H7 (cell line): ENCODE measurements at regions not wholly inside any gene's neighbourhood (a gene's known extent, or its start where the extent isn't known, plus 50 kb on each side); places are given as distances from the start of the nearest gene placed in this dataset.

Experiments
- DNase-seq: peaks from one replicate; pipeline ENCODE4 v3.0.0; 2012
- H3K27me3 ChIP-seq: 2 replicates; pipeline ENCODE4 v1.6.0; 2011; ENCODE audit warnings: mild to moderate bottlenecking, low read length; ENCODE audit not compliant: control insufficient read depth, insufficient read depth
- H3K36me3 ChIP-seq: replicated peaks from 2 replicates; pipeline ENCODE4 v1.5.1; 2011; ENCODE audit warnings: low read length; ENCODE audit not compliant: control insufficient read depth, insufficient read depth
- H3K4me3 ChIP-seq: 2 replicates; pipeline ENCODE4 v1.5.1; 2011; ENCODE audit warnings: low read depth, mild to moderate bottlenecking, control low read depth, low read length, moderate library complexity; ENCODE audit not compliant: insufficient read depth

DNA sequence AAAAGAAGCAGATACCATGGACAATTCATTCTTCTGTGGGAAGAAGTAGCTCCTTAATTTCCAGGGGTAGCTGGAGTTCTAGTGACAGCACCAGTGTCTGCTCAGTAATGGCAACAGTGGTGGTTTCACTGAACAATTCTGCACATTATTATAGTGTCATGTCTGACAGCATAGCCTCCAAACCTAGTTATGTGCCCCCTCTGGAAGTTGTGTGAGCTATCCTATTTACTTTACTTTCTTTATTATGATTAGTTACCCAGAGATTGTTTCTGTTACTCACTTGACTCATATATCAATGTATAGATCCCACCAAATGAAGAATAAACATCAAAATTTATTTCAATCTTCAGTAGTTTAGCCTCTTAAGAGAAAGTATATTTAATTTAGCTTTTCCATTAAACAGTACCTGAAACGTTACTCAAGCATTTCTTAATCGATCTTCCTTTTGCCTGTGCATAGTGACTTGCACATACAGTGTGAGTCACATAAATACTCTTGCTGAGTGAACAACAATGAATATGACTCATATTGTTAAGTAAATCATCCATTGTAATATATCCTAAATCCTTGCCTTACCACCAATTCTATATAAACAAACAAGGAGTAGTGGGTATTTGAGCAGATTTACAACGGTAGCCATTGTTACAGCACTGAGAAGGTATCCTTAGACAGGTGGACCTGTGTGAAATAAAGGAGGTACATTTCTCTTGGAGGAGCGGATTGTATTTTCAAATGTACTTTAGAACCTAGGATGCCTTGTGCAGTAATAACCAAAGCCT is 534.7 kb downstream of the ANKRD50 start:
- no peaks in the 10 kb centered on the region for H3K36me3 ChIP-seq
- H3K27me3 ChIP-seq = no peaks in the 10 kb centered on the region
- DNase-seq = no peak
- H3K4me3 ChIP-seq = no peak overlapping the region

DNA sequence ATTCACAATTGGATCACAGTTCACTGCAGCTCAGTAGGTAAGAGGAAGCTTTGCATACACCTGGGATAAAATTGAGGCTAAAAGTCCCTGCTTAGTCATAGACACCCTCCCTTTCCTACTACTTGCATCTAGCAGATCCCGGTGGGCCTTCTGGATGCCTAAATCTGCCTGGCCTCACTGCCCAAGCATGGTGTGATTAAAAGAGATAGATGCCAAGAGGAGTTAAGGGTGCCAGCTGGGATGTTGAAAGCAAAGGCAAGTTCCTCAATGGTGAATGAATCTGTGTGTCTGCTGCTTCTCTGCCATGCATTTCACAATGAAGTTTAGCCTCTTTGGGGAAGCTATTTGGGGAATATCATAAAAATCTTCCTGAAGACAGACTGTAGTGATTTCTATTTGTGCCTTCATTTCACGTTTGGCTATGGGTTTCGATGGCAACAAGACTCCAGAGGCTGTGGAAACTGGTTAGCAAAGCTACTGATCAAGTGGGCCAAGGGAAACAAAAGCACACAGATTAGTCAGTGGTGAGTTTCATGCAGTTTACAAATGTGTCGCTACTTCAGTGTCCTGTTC is 534.0 kb downstream of the ANKRD50 start:
- H3K4me3 ChIP-seq = no peak overlapping the region
- H3K36me3 ChIP-seq = no peaks in the 10 kb centered on the region
- DNase-seq = no peak
- no peaks in the 10 kb centered on the region for H3K27me3 ChIP-seq

DNA sequence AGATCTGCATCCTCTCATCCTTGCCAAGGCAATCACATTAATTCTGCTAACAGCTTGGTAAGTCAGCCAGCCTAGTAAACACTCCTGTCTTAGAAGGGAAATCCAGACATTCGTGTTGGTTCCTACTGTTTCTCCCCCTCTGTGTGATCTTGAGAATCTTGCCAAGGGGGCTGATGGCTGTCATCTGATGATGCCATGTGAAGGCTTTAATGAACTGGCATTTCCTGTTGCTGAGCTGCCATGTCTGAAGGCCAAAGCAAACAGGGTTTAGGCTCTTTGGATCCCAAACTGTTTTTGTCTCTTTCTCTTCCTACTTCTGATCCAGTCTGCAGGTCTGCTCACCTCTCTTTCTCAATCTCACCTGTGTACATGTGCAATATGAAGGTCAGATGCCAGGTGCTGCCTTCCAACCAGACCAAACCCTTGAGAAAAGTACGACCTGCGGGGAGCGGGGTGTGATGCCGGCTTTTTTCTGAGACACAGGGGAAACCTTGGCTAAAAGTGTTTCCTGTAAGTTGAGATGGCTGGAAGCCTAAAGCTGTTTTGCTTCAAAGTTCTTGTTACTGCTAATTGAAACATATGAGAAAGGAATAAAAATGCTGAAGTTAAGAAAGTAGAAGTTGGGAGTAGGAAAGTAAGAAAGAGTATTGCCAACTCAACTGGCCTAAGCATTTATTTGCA is 532.9 kb downstream of the ANKRD50 start:
- no peaks in the 10 kb centered on the region for H3K27me3 ChIP-seq
- no peak for DNase-seq
- H3K4me3 ChIP-seq = no peak overlapping the region
- no peaks in the 10 kb centered on the region for H3K36me3 ChIP-seq

DNA sequence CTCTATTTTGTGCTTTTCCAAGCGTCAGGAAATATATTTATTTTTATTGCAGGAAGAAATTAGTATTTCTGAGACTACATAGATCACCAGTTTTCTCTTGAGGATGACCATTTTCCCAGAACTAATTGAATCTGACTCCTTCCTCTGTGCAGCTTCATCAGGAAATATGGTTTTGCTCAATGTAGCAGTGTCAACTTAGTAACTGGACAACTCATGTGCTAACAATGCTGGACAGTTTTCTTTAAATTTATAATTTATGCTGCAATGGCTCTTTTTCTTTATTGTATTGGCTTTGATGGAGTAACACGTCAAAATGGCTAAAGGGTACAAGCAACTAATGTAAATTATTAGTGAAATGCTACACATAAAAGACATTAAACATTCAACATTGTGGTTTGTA is 531.5 kb downstream of the ANKRD50 start:
- Histone ChIP-seq H3K4me3 (no peak overlapping the region), H3K27me3 (no peaks in the 10 kb centered on the region), H3K36me3 (no peaks in the 10 kb centered on the region)
- DNase-seq = no peak

DNA sequence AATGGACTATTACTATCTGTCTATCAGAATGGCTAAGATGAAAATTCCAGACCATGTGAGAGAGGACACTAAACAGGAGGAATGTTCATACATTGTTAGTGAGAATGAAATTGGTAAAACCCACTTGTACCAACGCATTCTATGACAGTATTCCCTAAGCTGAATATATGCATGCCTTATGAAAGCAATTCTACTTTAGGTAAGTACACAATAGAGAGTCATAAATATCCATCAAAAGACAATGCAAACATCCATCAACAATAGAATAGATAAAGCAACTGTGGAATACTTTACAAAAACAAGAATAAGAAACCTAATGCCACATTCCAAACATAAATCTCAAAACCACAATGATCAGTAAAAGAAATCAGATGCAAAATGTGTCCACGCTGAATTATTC is 529.3 kb downstream of the ANKRD50 start:
- Histone ChIP-seq H3K36me3 (no peaks in the 10 kb centered on the region), H3K27me3 (no peaks in the 10 kb centered on the region), H3K4me3 (no peak overlapping the region)
- DNase-seq = no peak

- H3K4me3 ChIP-seq = no peak overlapping the region
- DNase-seq = no peak
- no peaks in the 10 kb centered on the region for H3K36me3 ChIP-seq
- H3K27me3 ChIP-seq = no peaks in the 10 kb centered on the region
Observed at GRCh38 chr4:124183926-124184325, 528.6 kb downstream of the ANKRD50 start.

GRCh38 chr4:124184792-124185191 is 527.7 kb downstream of the ANKRD50 start:
- no peaks in the 10 kb centered on the region for H3K36me3 ChIP-seq
- no peak overlapping the region for H3K4me3 ChIP-seq
- no peak for DNase-seq
- H3K27me3 ChIP-seq = no peaks in the 10 kb centered on the region

DNA sequence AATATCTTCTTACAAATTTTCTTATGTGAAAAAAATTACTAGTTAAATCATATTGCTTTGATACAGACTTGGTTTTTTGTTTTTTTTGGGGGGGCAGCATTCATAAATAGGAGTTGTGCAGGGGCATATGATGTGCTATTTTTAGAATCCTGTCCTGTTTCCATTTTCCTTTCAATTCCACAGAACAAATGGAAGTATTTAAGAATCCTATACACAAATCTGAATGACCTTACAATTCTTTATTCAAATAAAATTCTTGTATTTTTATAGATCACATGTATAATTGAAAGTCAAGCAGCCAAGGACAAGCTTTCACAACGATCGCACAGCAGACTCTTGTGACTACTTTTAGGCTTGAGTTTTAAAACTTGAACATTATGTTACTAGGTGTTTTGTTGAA is 523.9 kb downstream of the ANKRD50 start:
- Histone ChIP-seq H3K36me3 (no peaks in the 10 kb centered on the region), H3K4me3 (no peak overlapping the region), H3K27me3 (no peaks in the 10 kb centered on the region)
- DNase-seq = no peak

DNA sequence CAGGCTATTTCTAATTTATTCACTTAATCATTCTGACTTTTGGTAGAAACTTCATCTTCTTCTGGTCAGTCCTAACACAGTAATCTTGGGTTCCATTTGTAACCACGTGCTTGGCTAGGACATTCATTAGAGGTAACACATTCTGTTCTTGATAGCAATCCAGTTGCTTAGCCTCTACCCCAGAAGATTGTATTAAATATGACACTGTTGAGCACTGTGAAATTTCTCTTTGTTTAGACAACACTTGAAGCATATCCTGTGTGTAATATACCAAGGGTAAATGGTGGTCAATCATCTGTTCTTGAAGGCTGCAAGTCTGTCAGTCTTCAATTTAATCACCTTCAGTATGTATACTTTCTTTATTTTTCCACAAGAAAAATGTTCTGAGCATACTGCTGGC is 523.0 kb downstream of the ANKRD50 start:
- H3K36me3 ChIP-seq = no peaks in the 10 kb centered on the region
- DNase-seq = no peak

GRCh38 chr4:124191329-124191728 is 521.2 kb downstream of the ANKRD50 start:
- H3K27me3 ChIP-seq = no peaks in the 10 kb centered on the region
- no peak for DNase-seq
- no peaks in the 10 kb centered on the region for H3K36me3 ChIP-seq
- no peak overlapping the region for H3K4me3 ChIP-seq

More for the DNA sequence above, 523.0 kb downstream of the ANKRD50 start:
- Histone ChIP-seq H3K27me3 (no peaks in the 10 kb centered on the region), H3K4me3 (no peak overlapping the region)

DNA sequence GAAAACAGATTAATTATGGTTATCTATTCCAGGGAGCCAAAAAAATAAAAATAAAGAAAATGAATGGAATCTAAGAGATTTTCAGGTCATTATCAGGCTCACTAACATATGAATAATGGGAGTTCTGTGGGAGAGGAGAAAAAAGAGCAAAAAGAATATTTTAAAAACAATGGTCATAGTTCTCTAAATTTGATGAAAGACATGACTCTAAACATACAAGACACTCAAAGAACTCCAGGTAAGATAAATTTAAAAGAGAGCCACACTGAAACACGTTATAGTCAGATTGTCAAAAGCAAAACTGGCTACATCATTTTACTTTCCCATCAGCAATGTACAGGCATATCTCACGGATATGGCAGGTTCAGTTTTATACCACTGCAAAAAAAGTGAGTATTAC is 520.0 kb downstream of the ANKRD50 start:
- H3K27me3 ChIP-seq = no peaks in the 10 kb centered on the region
- no peak overlapping the region for H3K4me3 ChIP-seq

GRCh38 chr4:124199185-124199584 is 513.3 kb downstream of the ANKRD50 start:
- Histone ChIP-seq H3K36me3 (no peaks in the 10 kb centered on the region), H3K4me3 (no peak overlapping the region), H3K27me3 (no peaks in the 10 kb centered on the region)
- DNase-seq = no peak

More for the DNA sequence above, 520.0 kb downstream of the ANKRD50 start:
- DNase-seq = no peak
- H3K36me3 ChIP-seq = no peaks in the 10 kb centered on the region

DNA sequence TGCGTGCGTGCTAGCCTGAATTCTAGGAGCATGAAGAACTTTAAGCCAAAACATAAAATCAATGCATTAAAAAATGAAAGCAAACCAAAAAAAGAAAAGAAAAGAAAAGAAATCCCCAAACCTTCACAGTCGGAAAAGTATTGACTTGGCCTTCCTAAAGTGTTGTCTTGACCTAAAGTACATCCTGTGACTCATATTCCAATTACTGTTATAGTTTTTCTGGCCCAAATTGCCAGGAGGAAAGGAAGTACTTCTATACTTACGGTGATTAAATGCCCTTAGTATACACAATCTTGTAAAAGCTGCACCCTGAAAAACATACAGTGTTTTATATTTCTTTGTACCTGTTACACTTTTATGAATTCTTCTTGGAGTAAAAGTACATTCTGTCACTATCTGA is 512.8 kb downstream of the ANKRD50 start:
- DNase-seq = no peak
- no peaks in the 10 kb centered on the region for H3K36me3 ChIP-seq
- no peak overlapping the region for H3K4me3 ChIP-seq
- no peaks in the 10 kb centered on the region for H3K27me3 ChIP-seq

GRCh38 chr4:124201636-124202035 is 510.9 kb downstream of the ANKRD50 start:
- no peak for DNase-seq
- no peaks in the 10 kb centered on the region for H3K36me3 ChIP-seq
- no peak overlapping the region for H3K4me3 ChIP-seq
- H3K27me3 ChIP-seq = no peaks in the 10 kb centered on the region

DNA sequence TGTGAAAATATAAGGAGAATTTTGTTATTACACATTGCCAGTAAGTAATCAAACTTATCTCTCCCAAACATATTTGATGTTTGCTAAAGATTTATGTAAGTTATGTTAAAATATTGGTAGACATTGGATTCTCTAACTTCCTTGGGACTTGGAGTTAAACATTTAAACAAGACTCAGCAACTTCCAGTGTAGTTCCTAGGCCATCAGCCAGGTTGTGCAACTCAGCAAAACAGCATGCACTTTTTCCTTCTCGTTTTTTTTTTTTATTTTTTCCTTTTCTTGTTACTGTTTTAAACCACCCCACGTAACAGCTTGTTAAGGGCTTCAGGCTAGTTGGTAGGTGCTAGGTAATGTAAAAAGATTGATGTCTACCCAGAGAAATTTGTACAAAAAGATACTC is 510.4 kb downstream of the ANKRD50 start:
- no peaks in the 10 kb centered on the region for H3K27me3 ChIP-seq
- H3K36me3 ChIP-seq = no peaks in the 10 kb centered on the region
- DNase-seq = no peak
- no peak overlapping the region for H3K4me3 ChIP-seq
